ENCODE measurements at regions not wholly inside any gene's neighbourhood (a gene's known extent, or its start where the extent isn't known, plus 50 kb on each side); places are given as distances from the start of the nearest gene placed in this dataset.

DNA sequence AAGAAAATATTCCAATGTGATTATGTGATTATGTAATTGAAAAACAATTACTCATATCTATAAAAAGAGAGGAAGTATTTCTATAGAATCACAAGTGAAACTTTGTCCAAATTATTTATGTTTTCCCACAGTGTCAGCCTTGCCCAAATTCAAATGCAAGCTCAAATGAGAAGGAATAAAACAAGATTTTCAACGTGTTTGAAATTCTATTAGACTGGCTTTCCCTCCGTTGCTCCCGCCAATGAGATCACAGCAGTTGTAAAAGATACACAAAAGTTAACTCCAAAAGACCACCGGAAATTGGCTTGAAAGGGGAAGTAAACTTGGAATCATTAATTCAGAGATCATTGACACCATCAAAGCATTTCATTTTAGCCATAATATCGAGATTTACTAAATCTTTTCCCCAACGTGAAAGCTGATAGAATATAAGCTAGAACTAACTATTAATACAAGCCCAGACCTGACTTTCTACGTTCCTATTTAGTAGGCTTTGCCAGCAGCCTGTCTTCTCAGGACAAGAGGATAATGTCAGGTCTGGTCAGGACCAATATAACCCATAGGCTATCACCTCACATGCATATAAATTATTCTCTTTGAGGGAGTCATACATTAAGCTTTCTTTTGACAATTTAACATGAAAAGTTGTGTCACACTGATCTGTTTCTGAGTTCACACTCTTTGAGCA lies 222.6 kb upstream of the CHAC2 start:
- TF ChIP-seq CTCF (IDR thresholded peaks at IDR 0.05) (no peak), EP300 (IDR thresholded peaks at IDR 0.05) (no peak), POLR2A (IDR thresholded peaks at IDR 0.05) (no peak), POLR2AphosphoS5 (IDR thresholded peaks at IDR 0.05) (no peak)

Measured in suprapubic skin (tissue), 4 donors.